ENCODE measurements at regions not wholly inside any gene's neighbourhood (a gene's known extent, or its start where the extent isn't known, plus 50 kb on each side); places are given as distances from the start of the nearest gene placed in this dataset.

- TF ChIP-seq MYC (IDR thresholded peaks at IDR 0.05; ENCODE audit: borderline replicate concordance, low read length) (no peak), EP300 (IDR thresholded peaks at IDR 0.05) (no peak), MAX (IDR thresholded peaks at IDR 0.05) (no peak), SREBF2 (IDR thresholded peaks at IDR 0.05) (no peak), CTCF (IDR thresholded peaks at IDR 0.05) (no peak), CBX2 (IDR thresholded peaks at IDR 0.05; ENCODE audit: borderline replicate concordance, low read depth) (no peak), HMGXB4 (CRISPR knock-in tag; IDR thresholded peaks at IDR 0.05; ENCODE audit: borderline replicate concordance) (no peak), ZC3H11A (IDR thresholded peaks at IDR 0.05) (no peak), CBX8 (IDR thresholded peaks at IDR 0.05) (no peak), HOXA7 (CRISPR knock-in tag; IDR thresholded peaks at IDR 0.05) (no peak)
These were observed 563.0 kb upstream of the SPRY2 start for GRCh38 chr13:80903911-80904310.

Measured in A549 (cell line).